B cell (primary cell): ENCODE measurements at regions not wholly inside any gene's neighbourhood (a gene's known extent, or its start where the extent isn't known, plus 50 kb on each side); places are given as distances from the start of the nearest gene placed in this dataset.
A peak's percentile ranks its signal among the peaks of the same experiment; 100 is the strongest.
"Not testable (repeated sequence)": the region's sequence is repeated elsewhere in the genome, so short reads cannot be mapped to it uniquely, and the experiment has no call there.

Experiments
- ATAC-seq: fragments of 200-7000 bp; cut with Tn5 transposase; one replicate; pipeline ENCODE4 v1.10.0; 2021; ENCODE audit warnings: low read depth, mild to moderate bottlenecking, moderate number of reproducible peaks, moderate library complexity
- CTCF ChIA-PET: fragments of 350-600 bp; sonication (Branson Sonifier 250); formaldehyde crosslinking; loops from one replicate; lab custom pipeline; 2021; ENCODE audit warnings: antibody characterized with exemption, inconsistent platforms; lab: Charles Lee
- POLR2A ChIA-PET: fragments of 350-600 bp; sonication (Branson Sonifier 250); formaldehyde crosslinking; loops from one replicate; lab custom pipeline; 2021; ENCODE audit warnings: antibody characterized with exemption; lab: Charles Lee
- DNase-seq: peaks from one replicate; pipeline ENCODE4 v3.0.0; 2013
- H2AFZ ChIP-seq: 2 replicates; pipeline ENCODE4 v1.6.1; 2012; ENCODE audit warnings: mild to moderate bottlenecking, low read depth, low read length; ENCODE audit not compliant: insufficient read depth, poor library complexity, severe bottlenecking
- H3K27ac ChIP-seq, 2 donors: 1 replicate in 1 of 2; 2 replicates in 1 of 2; pipeline ENCODE4 v1.5.1; 2012 to 2013; ENCODE audit warnings: low read length in 2 of 2, mild to moderate bottlenecking in 2 of 2, moderate library complexity in 1 of 2
- H3K27me3 ChIP-seq, 4 experiments: fragments of 200-600 bp in 1 of 4; sonication (generic) in 1 of 4; replicated peaks in 1 of 4; 1 replicate in 2 of 4; 2 replicates in 2 of 4; pipeline versions ENCODE4 v1.6.1 to v1.7.0; 2013 to 2016; ENCODE audit warnings: low read length in 3 of 4, mild to moderate bottlenecking in 2 of 4, mixed read lengths in 1 of 4, moderate library complexity in 1 of 4; ENCODE audit not compliant: insufficient read depth in 4 of 4, control insufficient read depth in 3 of 4; ENCODE audit errors: control extremely low read depth in 1 of 4
- H3K36me3 ChIP-seq, 2 experiments: replicated peaks in 1 of 2; 1 replicate in 1 of 2; 2 replicates in 1 of 2; pipeline versions ENCODE4 v1.6.1 to v1.7.1; 2013; ENCODE audit warnings: low read length in 1 of 2; ENCODE audit not compliant: insufficient read depth in 2 of 2, control insufficient read depth in 1 of 2; ENCODE audit errors: control extremely low read depth in 1 of 2, extremely low read depth in 1 of 2
- H3K4me1 ChIP-seq, 2 donors: fragments of 200-600 bp in 1 of 2; sonication (generic) in 1 of 2; 1 replicate in 1 of 2; 2 replicates in 1 of 2; pipeline versions ENCODE4 v1.5.1 to v1.6.1; 2013 to 2017; ENCODE audit warnings: low read length in 2 of 2; ENCODE audit not compliant: control insufficient read depth in 2 of 2, insufficient read depth in 2 of 2
- H3K4me2 ChIP-seq: replicated peaks from 2 replicates; pipeline ENCODE3; 2012; ENCODE audit warnings: mild to moderate bottlenecking, low read depth, low read length; ENCODE audit not compliant: poor library complexity, severe bottlenecking
- H3K4me3 ChIP-seq, 5 experiments: fragments of 200-600 bp in 1 of 5; sonication (generic) in 1 of 5; 1 replicate in 3 of 5; 2 replicates in 2 of 5; pipeline versions ENCODE4 v1.5.1 to v1.7.0; 2011 to 2016; ENCODE audit warnings: low read length in 4 of 5, mild to moderate bottlenecking in 4 of 5, low read depth in 2 of 5, control low read depth in 1 of 5, moderate library complexity in 1 of 5; ENCODE audit not compliant: insufficient read depth in 1 of 5; ENCODE audit errors: control extremely low read depth in 1 of 5, extremely low read depth in 1 of 5
- H3K79me2 ChIP-seq: fragments of 200-600 bp; sonication (generic); one replicate; pipeline ENCODE4 v1.6.0; 2016; ENCODE audit warnings: low read length; ENCODE audit not compliant: control insufficient read depth, insufficient read depth
- H3K9ac ChIP-seq: fragments of 200-600 bp; sonication (generic); 2 replicates; pipeline ENCODE4 v1.6.1; 2017; ENCODE audit warnings: mild to moderate bottlenecking, low read length, moderate library complexity
- H3K9me3 ChIP-seq, 3 donors: one replicate each; pipeline versions ENCODE4 v1.6.1 to v1.7.1; 2013; ENCODE audit warnings: low read length in 2 of 3; ENCODE audit not compliant: control insufficient read depth in 2 of 3, insufficient read depth in 1 of 3; ENCODE audit errors: control extremely low read depth in 1 of 3
- H4K20me1 ChIP-seq: 2 replicates; pipeline ENCODE4 v1.6.0; 2012; ENCODE audit warnings: mild to moderate bottlenecking, low read length; ENCODE audit not compliant: insufficient read depth, control insufficient read depth, poor library complexity, severe bottlenecking
- H3K27ac Mint-ChIP-seq: one replicate; pipeline ENCODE4 v1.8.0; 2021; ENCODE audit warnings: mixed read lengths
- H3K27me3 Mint-ChIP-seq: one replicate; pipeline ENCODE4 v1.8.0; 2021; ENCODE audit warnings: mixed read lengths
- H3K4me1 Mint-ChIP-seq: one replicate; pipeline ENCODE4 v1.8.0; 2021; ENCODE audit warnings: mixed read lengths
- H3K4me3 Mint-ChIP-seq: one replicate; pipeline ENCODE4 v1.8.0; 2021; ENCODE audit warnings: mixed read lengths
- H3K9me3 Mint-ChIP-seq: one replicate; pipeline ENCODE4 v1.8.0; 2022; ENCODE audit warnings: mixed read lengths; ENCODE audit not compliant: insufficient read depth
- EZH2 ChIP-seq: IDR thresholded peaks from 2 replicates; pipeline ENCODE4 v1.6.1; 2012; ENCODE audit warnings: borderline replicate concordance, low read depth, mild to moderate bottlenecking, moderate library complexity, low read length; ENCODE audit not compliant: insufficient read depth, poor library complexity, severe bottlenecking
- WGBS: methylation state at CpG from one replicate; pipeline ENCODE4 v1.1.5; 2013; ENCODE audit warnings: missing lambda C conversion rate; ENCODE audit not compliant: insufficient coverage; 5-methylcytosine and 5-hydroxymethylcytosine counted together
- intact Hi-C: fragments of 100-400 bp; cut with micrococcal nuclease; formaldehyde crosslinking; loops from one replicate; pipeline ENCODE4 v1.10.0; 2022
- TF ChIP-seq, protein P1 (sequence below): fragments of 200-600 bp; IDR thresholded peaks from one replicate; pipeline ENCODE4 v1.8.0; 2022; ENCODE audit warnings: antibody characterized with exemption, mild to moderate bottlenecking

DNA sequence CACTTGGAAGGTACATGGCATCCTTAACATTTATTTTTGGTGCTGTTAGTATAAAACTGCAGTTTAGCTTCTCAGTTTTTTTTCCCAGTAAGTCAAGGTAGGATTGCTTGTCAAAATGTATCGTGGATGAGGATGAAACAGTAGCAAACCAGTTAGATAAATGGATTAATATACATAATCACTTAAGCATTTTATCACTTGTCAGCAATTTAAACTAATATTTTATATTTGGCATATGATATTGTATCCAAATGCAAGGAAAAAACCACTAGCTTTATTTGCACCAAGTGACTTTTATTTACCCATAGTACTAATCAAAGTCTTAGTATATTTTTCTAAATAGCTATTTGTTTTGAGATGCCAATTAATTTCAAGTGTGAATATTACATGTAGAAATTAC is 137.7 kb upstream of the XIRP2 start:
- no CpG with 5 or more reads among the region's 1 CpG for WGBS

DNA sequence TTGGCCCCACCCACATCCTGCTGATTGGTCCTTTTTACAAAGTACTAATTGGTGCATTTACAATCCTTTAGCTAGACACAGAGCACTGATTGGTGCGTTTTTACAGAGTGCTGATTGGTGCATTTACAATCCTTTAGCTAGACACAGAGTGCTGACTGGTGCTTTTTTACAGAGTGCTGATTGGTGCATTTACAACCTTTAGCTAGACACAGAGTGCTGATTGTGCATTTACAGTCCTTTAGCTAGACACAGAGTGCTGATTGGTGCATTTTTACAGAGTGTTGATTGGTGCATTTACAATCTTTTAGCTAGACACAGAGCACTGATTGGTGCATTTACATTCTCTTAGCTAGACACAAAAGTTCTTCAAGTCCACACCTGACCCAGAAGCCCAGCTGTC is 144.2 kb upstream of the XIRP2 start:
- H3K27me3 ChIP-seq, H3K79me2 ChIP-seq, H3K9me3 Mint-ChIP-seq, DNase-seq, CTCF ChIA-PET, H3K9ac ChIP-seq, H4K20me1 ChIP-seq, H3K4me1 Mint-ChIP-seq, H3K27ac Mint-ChIP-seq, ATAC-seq, intact Hi-C loops, H3K4me2 ChIP-seq, H3K27ac ChIP-seq, H3K27me3 Mint-ChIP-seq, H3K4me1 ChIP-seq, H3K4me3 ChIP-seq, H3K4me3 Mint-ChIP-seq, H3K36me3 ChIP-seq, H2AFZ ChIP-seq, POLR2A ChIA-PET: not testable (repeated sequence)
- peaks cover 6 to 39% (median 32%) of the 10 kb centered on the region in 3 donors for H3K9me3 ChIP-seq
- WGBS: no CpG with 5 or more reads among the region's 1 CpG

More for the DNA sequence above, 137.7 kb upstream of the XIRP2 start:
- Histone ChIP-seq H2AFZ (no peak overlapping the region), H3K36me3 (no peaks in the 10 kb centered on the region), H3K9me3 (peaks cover 0 to 6% (median 4%) of the 10 kb centered on the region in 3 donors), H3K79me2 (no peaks in the 10 kb centered on the region), H4K20me1 (no peaks in the 10 kb centered on the region), H3K4me2 (no peak overlapping the region), H3K27ac (no peak overlapping the region), H3K27me3 (no peaks in the 10 kb centered on the region), H3K4me1 (no peaks in the 10 kb centered on the region), H3K4me3 (no peak overlapping the region), H3K9ac (no peak overlapping the region)
- DNase-seq (no peak), ATAC-seq (no peak)
- TF ChIP-seq, protein P1, sequence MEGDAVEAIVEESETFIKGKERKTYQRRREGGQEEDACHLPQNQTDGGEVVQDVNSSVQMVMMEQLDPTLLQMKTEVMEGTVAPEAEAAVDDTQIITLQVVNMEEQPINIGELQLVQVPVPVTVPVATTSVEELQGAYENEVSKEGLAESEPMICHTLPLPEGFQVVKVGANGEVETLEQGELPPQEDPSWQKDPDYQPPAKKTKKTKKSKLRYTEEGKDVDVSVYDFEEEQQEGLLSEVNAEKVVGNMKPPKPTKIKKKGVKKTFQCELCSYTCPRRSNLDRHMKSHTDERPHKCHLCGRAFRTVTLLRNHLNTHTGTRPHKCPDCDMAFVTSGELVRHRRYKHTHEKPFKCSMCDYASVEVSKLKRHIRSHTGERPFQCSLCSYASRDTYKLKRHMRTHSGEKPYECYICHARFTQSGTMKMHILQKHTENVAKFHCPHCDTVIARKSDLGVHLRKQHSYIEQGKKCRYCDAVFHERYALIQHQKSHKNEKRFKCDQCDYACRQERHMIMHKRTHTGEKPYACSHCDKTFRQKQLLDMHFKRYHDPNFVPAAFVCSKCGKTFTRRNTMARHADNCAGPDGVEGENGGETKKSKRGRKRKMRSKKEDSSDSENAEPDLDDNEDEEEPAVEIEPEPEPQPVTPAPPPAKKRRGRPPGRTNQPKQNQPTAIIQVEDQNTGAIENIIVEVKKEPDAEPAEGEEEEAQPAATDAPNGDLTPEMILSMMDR: no peak
- no peak for TF ChIP-seq EZH2
- peaks cover 6% of the 10 kb centered on the region for H3K9me3 Mint-ChIP-seq
- H3K4me1 Mint-ChIP-seq: no peaks in the 10 kb centered on the region
- H3K4me3 Mint-ChIP-seq: no peak overlapping the region
- ChIA-PET CTCF (no interaction called here), POLR2A (no interaction called here)
- no peaks in the 10 kb centered on the region for H3K27me3 Mint-ChIP-seq
- intact Hi-C loops: no loop called here
- no peak overlapping the region for H3K27ac Mint-ChIP-seq

- H3K9me3 Mint-ChIP-seq, H3K27me3 Mint-ChIP-seq, intact Hi-C loops, H3K4me1 Mint-ChIP-seq, POLR2A ChIA-PET, H3K4me1 ChIP-seq, H4K20me1 ChIP-seq, H3K4me3 Mint-ChIP-seq, H3K36me3 ChIP-seq, H3K27ac ChIP-seq, H3K4me2 ChIP-seq, H3K4me3 ChIP-seq, H3K27me3 ChIP-seq, H3K79me2 ChIP-seq, H3K27ac Mint-ChIP-seq, CTCF ChIA-PET, H2AFZ ChIP-seq, ATAC-seq, H3K9ac ChIP-seq: not testable (repeated sequence)
- WGBS: 95% methylated on average over 8 of the region's 10 CpGs
- peak; percentile 10 for DNase-seq
- peaks cover 6 to 39% (median 36%) of the 10 kb centered on the region in 3 donors for H3K9me3 ChIP-seq
Measured at GRCh38 chr2:166743482-166743881, 144.8 kb upstream of the XIRP2 start.
